ENCODE measurements at regions not wholly inside any gene's neighbourhood (a gene's known extent, or its start where the extent isn't known, plus 50 kb on each side); places are given as distances from the start of the nearest gene placed in this dataset.

DNA sequence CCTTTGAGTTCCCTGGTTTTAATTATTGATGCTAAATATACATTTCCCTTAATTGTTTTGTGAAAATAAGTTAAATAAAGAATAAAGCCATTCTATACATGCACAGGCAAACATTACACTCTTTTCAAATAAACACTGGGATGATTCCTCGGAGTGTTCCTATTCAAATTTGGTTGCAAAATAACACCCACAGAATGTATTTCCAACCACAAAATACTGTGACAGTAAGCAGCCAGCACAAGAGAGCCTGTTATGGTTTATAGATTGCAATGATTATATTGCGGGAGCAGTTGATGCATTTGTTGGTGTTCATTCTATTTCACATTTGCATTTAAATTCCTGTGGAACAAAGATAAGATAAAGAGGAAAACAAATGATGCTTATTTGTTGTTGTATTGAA lies 632.6 kb upstream of the WWC1 start:
- Mint-ChIP-seq H3K9me3 (no peaks in the 10 kb centered on the region), H3K27me3 (ENCODE audit: low read depth) (no peaks in the 10 kb centered on the region), H3K4me3 (no peak overlapping the region), H3K4me1 (no peaks in the 10 kb centered on the region), H3K36me3 (no peaks in the 10 kb centered on the region), H3K27ac (no peak overlapping the region)
- ATAC-seq: no peak
- CTCF ChIA-PET: no interaction called here
- DNase-seq (ENCODE audit: low spot score): no peak
- POLR2A ChIA-PET: no interaction called here
- no peak for TF ChIP-seq FOXP4 (CRISPR knock-in tag; IDR thresholded peaks at IDR 0.05)
- TF ChIP-seq ZNF232 (CRISPR knock-in tag; IDR thresholded peaks at IDR 0.05): no peak
- TF ChIP-seq, protein P1, sequence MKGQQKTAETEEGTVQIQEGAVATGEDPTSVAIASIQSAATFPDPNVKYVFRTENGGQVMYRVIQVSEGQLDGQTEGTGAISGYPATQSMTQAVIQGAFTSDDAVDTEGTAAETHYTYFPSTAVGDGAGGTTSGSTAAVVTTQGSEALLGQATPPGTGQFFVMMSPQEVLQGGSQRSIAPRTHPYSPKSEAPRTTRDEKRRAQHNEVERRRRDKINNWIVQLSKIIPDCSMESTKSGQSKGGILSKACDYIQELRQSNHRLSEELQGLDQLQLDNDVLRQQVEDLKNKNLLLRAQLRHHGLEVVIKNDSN (CRISPR knock-in tag; IDR thresholded peaks at IDR 0.05): no peak

GRCh38 chr5:167661605-167662004 lies 629.8 kb upstream of the WWC1 start:
- H3K4me1 Mint-ChIP-seq: no peaks in the 10 kb centered on the region
- DNase-seq (ENCODE audit: low spot score) (no peak), ATAC-seq (no peak)
- no peak overlapping the region for H3K4me3 Mint-ChIP-seq
- H3K9me3 Mint-ChIP-seq: no peaks in the 10 kb centered on the region
- no peaks in the 10 kb centered on the region for H3K27me3 Mint-ChIP-seq (ENCODE audit: low read depth)
- TF ChIP-seq ERG (CRISPR knock-in tag; IDR thresholded peaks at IDR 0.05) (no peak), TCF7 (CRISPR knock-in tag; IDR thresholded peaks at IDR 0.05; ENCODE audit: low read depth) (no peak), ZNF121 (CRISPR knock-in tag; IDR thresholded peaks at IDR 0.05) (no peak), E2F1 (CRISPR knock-in tag; IDR thresholded peaks at IDR 0.05) (no peak), MXD4 (CRISPR knock-in tag; IDR thresholded peaks at IDR 0.05; ENCODE audit: borderline replicate concordance) (no peak), NR2C2 (CRISPR knock-in tag; IDR thresholded peaks at IDR 0.05) (no peak), SMAD3 (CRISPR knock-in tag; IDR thresholded peaks at IDR 0.05; ENCODE audit: borderline replicate concordance) (no peak), TEAD1 (CRISPR knock-in tag; IDR thresholded peaks at IDR 0.05) (no peak), NFATC4 (CRISPR knock-in tag; IDR thresholded peaks at IDR 0.05) (no peak), FOXK1 (CRISPR knock-in tag; IDR thresholded peaks at IDR 0.05) (no peak), ZNF512 (CRISPR knock-in tag; IDR thresholded peaks at IDR 0.05; ENCODE audit: borderline replicate concordance) (no peak), RELA (CRISPR knock-in tag; IDR thresholded peaks at IDR 0.05; ENCODE audit: borderline replicate concordance) (no peak)
- TF ChIP-seq, protein P2, sequence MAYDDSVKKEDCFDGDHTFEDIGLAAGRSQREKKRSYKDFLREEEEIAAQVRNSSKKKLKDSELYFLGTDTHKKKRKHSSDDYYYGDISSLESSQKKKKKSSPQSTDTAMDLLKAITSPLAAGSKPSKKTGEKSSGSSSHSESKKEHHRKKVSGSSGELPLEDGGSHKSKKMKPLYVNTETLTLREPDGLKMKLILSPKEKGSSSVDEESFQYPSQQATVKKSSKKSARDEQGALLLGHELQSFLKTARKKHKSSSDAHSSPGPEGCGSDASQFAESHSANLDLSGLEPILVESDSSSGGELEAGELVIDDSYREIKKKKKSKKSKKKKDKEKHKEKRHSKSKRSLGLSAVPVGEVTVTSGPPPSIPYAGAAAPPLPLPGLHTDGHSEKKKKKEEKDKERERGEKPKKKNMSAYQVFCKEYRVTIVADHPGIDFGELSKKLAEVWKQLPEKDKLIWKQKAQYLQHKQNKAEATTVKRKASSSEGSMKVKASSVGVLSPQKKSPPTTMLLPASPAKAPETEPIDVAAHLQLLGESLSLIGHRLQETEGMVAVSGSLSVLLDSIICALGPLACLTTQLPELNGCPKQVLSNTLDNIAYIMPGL (CRISPR knock-in tag; IDR thresholded peaks at IDR 0.05): no peak
- TF ChIP-seq, protein P3, sequence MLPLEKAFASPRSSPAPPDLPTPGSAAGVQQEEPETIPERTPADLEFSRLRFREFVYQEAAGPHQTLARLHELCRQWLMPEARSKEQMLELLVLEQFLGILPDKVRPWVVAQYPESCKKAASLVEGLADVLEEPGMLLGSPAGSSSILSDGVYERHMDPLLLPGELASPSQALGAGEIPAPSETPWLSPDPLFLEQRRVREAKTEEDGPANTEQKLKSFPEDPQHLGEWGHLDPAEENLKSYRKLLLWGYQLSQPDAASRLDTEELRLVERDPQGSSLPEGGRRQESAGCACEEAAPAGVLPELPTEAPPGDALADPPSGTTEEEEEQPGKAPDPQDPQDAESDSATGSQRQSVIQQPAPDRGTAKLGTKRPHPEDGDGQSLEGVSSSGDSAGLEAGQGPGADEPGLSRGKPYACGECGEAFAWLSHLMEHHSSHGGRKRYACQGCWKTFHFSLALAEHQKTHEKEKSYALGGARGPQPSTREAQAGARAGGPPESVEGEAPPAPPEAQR (CRISPR knock-in tag; IDR thresholded peaks at IDR 0.05): no peak
- TF ChIP-seq, protein P4, sequence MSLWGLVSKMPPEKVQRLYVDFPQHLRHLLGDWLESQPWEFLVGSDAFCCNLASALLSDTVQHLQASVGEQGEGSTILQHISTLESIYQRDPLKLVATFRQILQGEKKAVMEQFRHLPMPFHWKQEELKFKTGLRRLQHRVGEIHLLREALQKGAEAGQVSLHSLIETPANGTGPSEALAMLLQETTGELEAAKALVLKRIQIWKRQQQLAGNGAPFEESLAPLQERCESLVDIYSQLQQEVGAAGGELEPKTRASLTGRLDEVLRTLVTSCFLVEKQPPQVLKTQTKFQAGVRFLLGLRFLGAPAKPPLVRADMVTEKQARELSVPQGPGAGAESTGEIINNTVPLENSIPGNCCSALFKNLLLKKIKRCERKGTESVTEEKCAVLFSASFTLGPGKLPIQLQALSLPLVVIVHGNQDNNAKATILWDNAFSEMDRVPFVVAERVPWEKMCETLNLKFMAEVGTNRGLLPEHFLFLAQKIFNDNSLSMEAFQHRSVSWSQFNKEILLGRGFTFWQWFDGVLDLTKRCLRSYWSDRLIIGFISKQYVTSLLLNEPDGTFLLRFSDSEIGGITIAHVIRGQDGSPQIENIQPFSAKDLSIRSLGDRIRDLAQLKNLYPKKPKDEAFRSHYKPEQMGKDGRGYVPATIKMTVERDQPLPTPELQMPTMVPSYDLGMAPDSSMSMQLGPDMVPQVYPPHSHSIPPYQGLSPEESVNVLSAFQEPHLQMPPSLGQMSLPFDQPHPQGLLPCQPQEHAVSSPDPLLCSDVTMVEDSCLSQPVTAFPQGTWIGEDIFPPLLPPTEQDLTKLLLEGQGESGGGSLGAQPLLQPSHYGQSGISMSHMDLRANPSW (CRISPR knock-in tag; conservative IDR thresholded peaks at IDR 0.05; ENCODE audit: low read depth): no peak
- ChIA-PET POLR2A (no interaction called here), CTCF (interaction anchor here (1.1 kb wide), 1 partner anchor 385 kb away, joined by 5 read pairs; no protein-coding TSS in a partner anchor)
- no peak overlapping the region for H3K27ac Mint-ChIP-seq
- H3K36me3 Mint-ChIP-seq: no peaks in the 10 kb centered on the region
